ENCODE measurements at regions not wholly inside any gene's neighbourhood (a gene's known extent, or its start where the extent isn't known, plus 50 kb on each side); places are given as distances from the start of the nearest gene placed in this dataset.

DNA sequence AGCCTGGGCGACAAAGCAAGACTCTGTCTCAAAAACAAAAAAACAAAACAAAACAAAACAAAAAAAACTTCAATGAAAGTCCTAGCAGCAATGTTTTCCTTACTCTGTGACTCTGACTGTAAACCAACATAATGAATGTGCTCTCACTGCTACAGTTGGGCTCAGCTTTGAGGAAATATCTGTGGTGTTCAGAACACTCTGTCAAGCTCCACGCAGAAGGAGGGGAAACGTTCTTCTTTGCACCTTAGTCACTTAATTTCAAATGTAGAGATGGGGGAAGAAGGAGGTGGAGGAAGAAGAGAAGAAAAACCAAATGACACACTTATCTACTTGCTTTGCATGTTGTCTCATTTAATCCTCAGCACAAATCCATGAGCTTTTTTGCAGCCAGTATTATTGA, 107.1 kb upstream of the UBE3A start (continued):
- TF ChIP-seq, protein P1, sequence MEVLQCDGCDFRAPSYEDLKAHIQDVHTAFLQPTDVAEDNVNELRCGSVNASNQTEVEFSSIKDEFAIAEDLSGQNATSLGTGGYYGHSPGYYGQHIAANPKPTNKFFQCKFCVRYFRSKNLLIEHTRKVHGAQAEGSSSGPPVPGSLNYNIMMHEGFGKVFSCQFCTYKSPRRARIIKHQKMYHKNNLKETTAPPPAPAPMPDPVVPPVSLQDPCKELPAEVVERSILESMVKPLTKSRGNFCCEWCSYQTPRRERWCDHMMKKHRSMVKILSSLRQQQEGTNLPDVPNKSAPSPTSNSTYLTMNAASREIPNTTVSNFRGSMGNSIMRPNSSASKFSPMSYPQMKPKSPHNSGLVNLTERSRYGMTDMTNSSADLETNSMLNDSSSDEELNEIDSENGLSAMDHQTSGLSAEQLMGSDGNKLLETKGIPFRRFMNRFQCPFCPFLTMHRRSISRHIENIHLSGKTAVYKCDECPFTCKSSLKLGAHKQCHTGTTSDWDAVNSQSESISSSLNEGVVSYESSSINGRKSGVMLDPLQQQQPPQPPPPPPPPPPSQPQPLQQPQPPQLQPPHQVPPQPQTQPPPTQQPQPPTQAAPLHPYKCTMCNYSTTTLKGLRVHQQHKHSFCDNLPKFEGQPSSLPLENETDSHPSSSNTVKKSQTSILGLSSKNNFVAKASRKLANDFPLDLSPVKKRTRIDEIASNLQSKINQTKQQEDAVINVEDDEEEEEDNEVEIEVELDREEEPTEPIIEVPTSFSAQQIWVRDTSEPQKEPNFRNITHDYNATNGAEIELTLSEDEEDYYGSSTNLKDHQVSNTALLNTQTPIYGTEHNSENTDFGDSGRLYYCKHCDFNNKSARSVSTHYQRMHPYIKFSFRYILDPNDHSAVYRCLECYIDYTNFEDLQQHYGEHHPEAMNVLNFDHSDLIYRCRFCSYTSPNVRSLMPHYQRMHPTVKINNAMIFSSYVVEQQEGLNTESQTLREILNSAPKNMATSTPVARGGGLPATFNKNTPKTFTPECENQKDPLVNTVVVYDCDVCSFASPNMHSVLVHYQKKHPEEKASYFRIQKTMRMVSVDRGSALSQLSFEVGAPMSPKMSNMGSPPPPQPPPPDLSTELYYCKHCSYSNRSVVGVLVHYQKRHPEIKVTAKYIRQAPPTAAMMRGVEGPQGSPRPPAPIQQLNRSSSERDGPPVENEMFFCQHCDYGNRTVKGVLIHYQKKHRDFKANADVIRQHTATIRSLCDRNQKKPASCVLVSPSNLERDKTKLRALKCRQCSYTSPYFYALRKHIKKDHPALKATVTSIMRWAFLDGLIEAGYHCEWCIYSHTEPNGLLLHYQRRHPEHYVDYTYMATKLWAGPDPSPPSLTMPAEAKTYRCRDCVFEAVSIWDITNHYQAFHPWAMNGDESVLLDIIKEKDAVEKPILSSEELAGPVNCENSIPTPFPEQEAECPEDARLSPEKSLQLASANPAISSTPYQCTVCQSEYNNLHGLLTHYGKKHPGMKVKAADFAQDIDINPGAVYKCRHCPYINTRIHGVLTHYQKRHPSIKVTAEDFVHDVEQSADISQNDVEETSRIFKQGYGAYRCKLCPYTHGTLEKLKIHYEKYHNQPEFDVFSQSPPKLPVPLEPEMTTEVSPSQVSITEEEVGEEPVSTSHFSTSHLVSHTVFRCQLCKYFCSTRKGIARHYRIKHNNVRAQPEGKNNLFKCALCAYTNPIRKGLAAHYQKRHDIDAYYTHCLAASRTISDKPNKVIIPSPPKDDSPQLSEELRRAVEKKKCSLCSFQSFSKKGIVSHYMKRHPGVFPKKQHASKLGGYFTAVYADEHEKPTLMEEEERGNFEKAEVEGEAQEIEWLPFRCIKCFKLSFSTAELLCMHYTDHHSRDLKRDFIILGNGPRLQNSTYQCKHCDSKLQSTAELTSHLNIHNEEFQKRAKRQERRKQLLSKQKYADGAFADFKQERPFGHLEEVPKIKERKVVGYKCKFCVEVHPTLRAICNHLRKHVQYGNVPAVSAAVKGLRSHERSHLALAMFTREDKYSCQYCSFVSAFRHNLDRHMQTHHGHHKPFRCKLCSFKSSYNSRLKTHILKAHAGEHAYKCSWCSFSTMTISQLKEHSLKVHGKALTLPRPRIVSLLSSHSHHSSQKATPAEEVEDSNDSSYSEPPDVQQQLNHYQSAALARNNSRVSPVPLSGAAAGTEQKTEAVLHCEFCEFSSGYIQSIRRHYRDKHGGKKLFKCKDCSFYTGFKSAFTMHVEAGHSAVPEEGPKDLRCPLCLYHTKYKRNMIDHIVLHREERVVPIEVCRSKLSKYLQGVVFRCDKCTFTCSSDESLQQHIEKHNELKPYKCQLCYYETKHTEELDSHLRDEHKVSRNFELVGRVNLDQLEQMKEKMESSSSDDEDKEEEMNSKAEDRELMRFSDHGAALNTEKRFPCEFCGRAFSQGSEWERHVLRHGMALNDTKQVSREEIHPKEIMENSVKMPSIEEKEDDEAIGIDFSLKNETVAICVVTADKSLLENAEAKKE (CRISPR knock-in tag; IDR thresholded peaks at IDR 0.05) = no peak
- TF ChIP-seq EZH2 (IDR thresholded peaks at IDR 0.05; ENCODE audit: low read depth, unreplicated experiment) = no peak

DNA sequence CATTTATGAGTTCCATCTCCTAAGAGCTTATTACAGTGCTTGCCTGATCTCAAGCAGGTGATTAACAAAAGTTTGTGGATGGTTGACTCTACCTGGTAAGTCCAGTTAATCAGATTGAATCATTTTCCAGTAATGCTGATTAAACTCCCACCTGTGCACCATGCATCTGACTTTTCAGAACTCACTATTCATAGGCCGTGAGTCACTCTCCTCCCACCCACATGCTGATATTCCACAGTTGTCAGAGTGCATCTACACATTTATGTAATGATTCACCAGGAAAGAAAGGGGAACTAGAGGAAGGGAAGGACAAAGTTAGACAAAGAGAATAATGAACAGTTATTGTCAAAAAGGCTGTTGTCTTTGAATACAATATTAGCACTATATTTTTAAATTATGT, 106.2 kb upstream of the UBE3A start:
- no peaks in the 10 kb centered on the region for H3K9me3 Mint-ChIP-seq
- Histone ChIP-seq H3K79me2 (replicated peaks; ENCODE audit: insufficient read depth) (no peaks in the 10 kb centered on the region), H3K4me2 (no peak overlapping the region), H4K20me1 (replicated peaks; ENCODE audit: insufficient read depth) (no peaks in the 10 kb centered on the region), H3K36me3 (ENCODE audit: insufficient read depth) (no peaks in the 10 kb centered on the region), H2AFZ (no peak overlapping the region), H3K4me1 (ENCODE audit: insufficient read depth) (peaks cover 15% of the 10 kb centered on the region), H3F3A (replicated peaks; ENCODE audit: low read depth) (no peaks in the 10 kb centered on the region), H3K9me2 (ENCODE audit: insufficient read depth) (no peaks in the 10 kb centered on the region), H3K4me3 (no peak overlapping the region), H3K27me3 (ENCODE audit: insufficient read depth) (no peaks in the 10 kb centered on the region), H3K27ac (ENCODE audit: low read depth) (no peak overlapping the region)
- no peak overlapping the region for H3K27ac Mint-ChIP-seq
- no peak overlapping the region for H3K4me3 Mint-ChIP-seq
- H3K27me3 Mint-ChIP-seq (ENCODE audit: insufficient read depth, low read depth, poor library complexity) = peaks cover 2% of the 10 kb centered on the region
- no peaks in the 10 kb centered on the region for H3K36me3 Mint-ChIP-seq (ENCODE audit: low read depth)
- no peak for ATAC-seq
- no peak for DNase-seq (ENCODE audit: low spot score)
- H3K4me1 Mint-ChIP-seq = peaks cover 14% of the 10 kb centered on the region
- TF ChIP-seq STAT1 (IDR thresholded peaks at IDR 0.05; ENCODE audit: unreplicated experiment) (no peak), NANOG (IDR thresholded peaks at IDR 0.05; ENCODE audit: borderline replicate concordance) (no peak), POLR2AphosphoS5 (IDR thresholded peaks at IDR 0.05; ENCODE audit: low read depth) (no peak), ZNF331 (CRISPR knock-in tag; IDR thresholded peaks at IDR 0.05; ENCODE audit: low read depth) (no peak), EZH2phosphoT487 (IDR thresholded peaks at IDR 0.05; ENCODE audit: unreplicated experiment) (no peak)
- TF ChIP-seq, protein P2, sequence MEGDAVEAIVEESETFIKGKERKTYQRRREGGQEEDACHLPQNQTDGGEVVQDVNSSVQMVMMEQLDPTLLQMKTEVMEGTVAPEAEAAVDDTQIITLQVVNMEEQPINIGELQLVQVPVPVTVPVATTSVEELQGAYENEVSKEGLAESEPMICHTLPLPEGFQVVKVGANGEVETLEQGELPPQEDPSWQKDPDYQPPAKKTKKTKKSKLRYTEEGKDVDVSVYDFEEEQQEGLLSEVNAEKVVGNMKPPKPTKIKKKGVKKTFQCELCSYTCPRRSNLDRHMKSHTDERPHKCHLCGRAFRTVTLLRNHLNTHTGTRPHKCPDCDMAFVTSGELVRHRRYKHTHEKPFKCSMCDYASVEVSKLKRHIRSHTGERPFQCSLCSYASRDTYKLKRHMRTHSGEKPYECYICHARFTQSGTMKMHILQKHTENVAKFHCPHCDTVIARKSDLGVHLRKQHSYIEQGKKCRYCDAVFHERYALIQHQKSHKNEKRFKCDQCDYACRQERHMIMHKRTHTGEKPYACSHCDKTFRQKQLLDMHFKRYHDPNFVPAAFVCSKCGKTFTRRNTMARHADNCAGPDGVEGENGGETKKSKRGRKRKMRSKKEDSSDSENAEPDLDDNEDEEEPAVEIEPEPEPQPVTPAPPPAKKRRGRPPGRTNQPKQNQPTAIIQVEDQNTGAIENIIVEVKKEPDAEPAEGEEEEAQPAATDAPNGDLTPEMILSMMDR (conservative IDR thresholded peaks at IDR 0.05; ENCODE audit: low read depth in 2 of 2) = no peak
- TF ChIP-seq, protein P1 (CRISPR knock-in tag; IDR thresholded peaks at IDR 0.05) = no peak

Measured in GM23338 (cell line).